ENCODE measurements at regions not wholly inside any gene's neighbourhood (a gene's known extent, or its start where the extent isn't known, plus 50 kb on each side); places are given as distances from the start of the nearest gene placed in this dataset.
A peak's percentile ranks its signal among the peaks of the same experiment; 100 is the strongest.

DNA sequence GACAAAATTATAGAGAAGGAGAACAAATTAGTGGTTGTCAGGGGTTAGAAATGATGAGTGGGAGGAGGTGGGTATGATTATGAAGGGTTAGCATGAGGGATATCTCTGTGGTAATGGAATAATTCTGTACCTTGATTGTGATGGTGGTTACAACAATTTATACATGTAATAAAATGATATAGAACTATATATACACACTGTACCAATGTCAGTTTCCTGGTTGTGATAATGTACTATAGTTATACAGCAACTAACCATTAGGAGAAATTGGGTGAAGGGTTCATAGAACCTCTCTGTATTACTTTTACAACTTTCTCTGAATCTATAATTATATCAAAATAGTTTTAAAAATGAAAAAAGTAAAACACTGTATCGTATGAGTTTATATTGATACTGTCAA is 148.1 kb downstream of the ZNF621 start:
- Histone ChIP-seq H3K4me3 (ENCODE audit: low read depth in 1 of 3, low read length in 3 of 3) (no peak overlapping the region), H3K9me3 (ENCODE audit: control insufficient read depth in 2 of 2, insufficient read depth in 1 of 2, low read depth in 1 of 2, low read length in 1 of 2) (no peaks in the 10 kb centered on the region), H3K27ac (ENCODE audit: low read depth in 1 of 3, low read length in 2 of 3) (no peak overlapping the region), H3K36me3 (ENCODE audit: control insufficient read depth in 3 of 3, insufficient read depth in 2 of 3, low read depth in 1 of 3, low read length in 3 of 3) (no peaks in the 10 kb centered on the region), H3K4me1 (ENCODE audit: control insufficient read depth in 3 of 3, insufficient read depth in 2 of 3, low read depth in 1 of 3, low read length in 2 of 3) (no peaks in the 10 kb centered on the region), H3K27me3 (ENCODE audit: control insufficient read depth in 3 of 3, insufficient read depth in 3 of 3, low read length in 3 of 3) (no peaks in the 10 kb centered on the region)
- FAIRE-seq (no peak), DNase-seq (no peak)
- 84 to 91% (median 87%) methylated on average over 1 of the region's 1 CpG for WGBS, 3 donors

- Histone ChIP-seq H3K4me1 (ENCODE audit: control insufficient read depth in 3 of 3, insufficient read depth in 2 of 3, low read depth in 1 of 3, low read length in 2 of 3) (no peaks in the 10 kb centered on the region), H3K27ac (ENCODE audit: low read depth in 1 of 3, low read length in 2 of 3) (no peak overlapping the region), H3K9me3 (ENCODE audit: control insufficient read depth in 2 of 2, insufficient read depth in 1 of 2, low read depth in 1 of 2, low read length in 1 of 2) (no peaks in the 10 kb centered on the region), H3K4me3 (ENCODE audit: low read depth in 1 of 3, low read length in 3 of 3) (no peak overlapping the region), H3K27me3 (ENCODE audit: control insufficient read depth in 3 of 3, insufficient read depth in 3 of 3, low read length in 3 of 3) (no peaks in the 10 kb centered on the region), H3K36me3 (ENCODE audit: control insufficient read depth in 3 of 3, insufficient read depth in 2 of 3, low read depth in 1 of 3, low read length in 3 of 3) (no peaks in the 10 kb centered on the region)
- no peak for FAIRE-seq
- 84 to 99% (median 89%) methylated on average over 3 of the region's 3 CpGs for WGBS, 3 donors
- no peak for DNase-seq
Observed at GRCh38 chr3:40677321-40677720, 152.6 kb downstream of the ZNF621 start.

DNA sequence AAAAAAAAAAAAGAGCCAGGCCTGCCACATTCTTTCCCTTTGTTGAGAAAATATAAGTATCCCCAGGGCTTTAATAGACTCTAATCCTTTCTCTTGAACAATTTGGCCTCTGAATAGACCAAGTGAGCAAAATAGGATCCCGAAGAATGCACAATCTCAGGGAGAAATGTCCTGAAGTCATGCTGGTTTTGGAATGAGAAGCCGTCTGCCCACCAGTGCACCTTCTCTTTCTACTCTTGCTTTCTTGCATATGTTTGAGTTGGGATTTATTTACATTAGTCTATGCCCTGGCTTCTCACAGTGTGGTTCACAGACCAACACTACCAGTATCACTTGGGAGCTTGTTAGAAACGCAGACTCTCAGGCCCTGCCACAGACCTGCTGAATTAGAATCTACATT is 153.0 kb downstream of the ZNF621 start:
- DNase-seq: no peak

GRCh38 chr3:40679290-40679689 is 154.5 kb downstream of the ZNF621 start:
- no peaks in the 10 kb centered on the region for H3K4me1 ChIP-seq (ENCODE audit: control insufficient read depth in 3 of 3, insufficient read depth in 2 of 3, low read depth in 1 of 3, low read length in 2 of 3)
- no peak overlapping the region for H3K27ac ChIP-seq (ENCODE audit: low read depth in 1 of 3, low read length in 2 of 3)
- H3K9me3 ChIP-seq (ENCODE audit: control insufficient read depth in 2 of 2, insufficient read depth in 1 of 2, low read depth in 1 of 2, low read length in 1 of 2): no peaks in the 10 kb centered on the region
- WGBS, 3 donors: 89 to 94% (median 91%) methylated on average over 4 of the region's 4 CpGs
- no peak overlapping the region for H3K4me3 ChIP-seq (ENCODE audit: low read depth in 1 of 3, low read length in 3 of 3)
- no peaks in the 10 kb centered on the region for H3K36me3 ChIP-seq (ENCODE audit: control insufficient read depth in 3 of 3, insufficient read depth in 2 of 3, low read depth in 1 of 3, low read length in 3 of 3)
- DNase-seq: no peak
- no peak for FAIRE-seq
- no peaks in the 10 kb centered on the region for H3K27me3 ChIP-seq (ENCODE audit: control insufficient read depth in 3 of 3, insufficient read depth in 3 of 3, low read length in 3 of 3)

More for the DNA sequence above, 153.0 kb downstream of the ZNF621 start:
- Histone ChIP-seq H3K27ac (ENCODE audit: low read depth in 1 of 3, low read length in 2 of 3) (no peak overlapping the region), H3K4me1 (ENCODE audit: control insufficient read depth in 3 of 3, insufficient read depth in 2 of 3, low read depth in 1 of 3, low read length in 2 of 3) (no peaks in the 10 kb centered on the region), H3K4me3 (ENCODE audit: low read depth in 1 of 3, low read length in 3 of 3) (no peak overlapping the region), H3K27me3 (ENCODE audit: control insufficient read depth in 3 of 3, insufficient read depth in 3 of 3, low read length in 3 of 3) (no peaks in the 10 kb centered on the region), H3K9me3 (ENCODE audit: control insufficient read depth in 2 of 2, insufficient read depth in 1 of 2, low read depth in 1 of 2, low read length in 1 of 2) (no peaks in the 10 kb centered on the region), H3K36me3 (ENCODE audit: control insufficient read depth in 3 of 3, insufficient read depth in 2 of 3, low read depth in 1 of 3, low read length in 3 of 3) (no peaks in the 10 kb centered on the region)
- 85 to 89% (median 89%) methylated on average over 3 of the region's 3 CpGs for WGBS, 3 donors
- FAIRE-seq: no peak

- Histone ChIP-seq H3K9me3 (ENCODE audit: control insufficient read depth in 2 of 2, insufficient read depth in 1 of 2, low read depth in 1 of 2, low read length in 1 of 2) (no peaks in the 10 kb centered on the region), H3K4me1 (ENCODE audit: control insufficient read depth in 3 of 3, insufficient read depth in 2 of 3, low read depth in 1 of 3, low read length in 2 of 3) (no peaks in the 10 kb centered on the region), H3K4me3 (ENCODE audit: low read depth in 1 of 3, low read length in 3 of 3) (no peak overlapping the region), H3K27me3 (ENCODE audit: control insufficient read depth in 3 of 3, insufficient read depth in 3 of 3, low read length in 3 of 3) (no peaks in the 10 kb centered on the region), H3K27ac (ENCODE audit: low read depth in 1 of 3, low read length in 2 of 3) (no peak overlapping the region), H3K36me3 (ENCODE audit: control insufficient read depth in 3 of 3, insufficient read depth in 2 of 3, low read depth in 1 of 3, low read length in 3 of 3) (no peaks in the 10 kb centered on the region)
- DNase-seq (peak; percentile 1 to 22), FAIRE-seq (no peak)
- 53 to 64% (median 58%) methylated on average over 3 of the region's 3 CpGs for WGBS, 3 donors
Observed at GRCh38 chr3:40680685-40681657, 156.2 kb downstream of the ZNF621 start.

DNA sequence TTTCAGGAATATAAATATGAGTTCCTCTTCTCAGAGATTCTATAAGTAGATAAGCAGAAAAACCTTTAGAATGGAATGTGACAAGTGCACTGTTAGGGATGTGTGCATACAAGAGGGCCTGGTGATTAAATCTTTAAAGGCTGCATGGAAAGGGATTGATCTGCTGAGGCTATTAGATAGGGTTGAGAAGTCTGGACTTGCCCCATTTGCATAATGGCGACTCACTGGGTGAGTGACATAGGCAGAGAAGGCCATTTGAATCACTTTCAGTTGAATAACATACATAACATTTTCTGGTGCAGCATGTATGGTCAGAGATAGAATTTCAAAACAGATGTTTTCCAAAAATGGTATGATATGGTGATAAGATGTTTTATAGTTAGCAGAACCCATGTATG is 156.9 kb downstream of the ZNF621 start:
- no peak overlapping the region for H3K27ac ChIP-seq (ENCODE audit: low read depth in 1 of 3, low read length in 2 of 3)
- no peaks in the 10 kb centered on the region for H3K9me3 ChIP-seq (ENCODE audit: control insufficient read depth in 2 of 2, insufficient read depth in 1 of 2, low read depth in 1 of 2, low read length in 1 of 2)
- DNase-seq: no peak
- 77 to 91% (median 84%) methylated on average over 1 of the region's 1 CpG for WGBS, 3 donors
- H3K4me1 ChIP-seq (ENCODE audit: control insufficient read depth in 3 of 3, insufficient read depth in 2 of 3, low read depth in 1 of 3, low read length in 2 of 3): no peaks in the 10 kb centered on the region
- H3K4me3 ChIP-seq (ENCODE audit: low read depth in 1 of 3, low read length in 3 of 3): no peak overlapping the region
- H3K36me3 ChIP-seq (ENCODE audit: control insufficient read depth in 3 of 3, insufficient read depth in 2 of 3, low read depth in 1 of 3, low read length in 3 of 3): no peaks in the 10 kb centered on the region
- no peaks in the 10 kb centered on the region for H3K27me3 ChIP-seq (ENCODE audit: control insufficient read depth in 3 of 3, insufficient read depth in 3 of 3, low read length in 3 of 3)
- FAIRE-seq: no peak

DNA sequence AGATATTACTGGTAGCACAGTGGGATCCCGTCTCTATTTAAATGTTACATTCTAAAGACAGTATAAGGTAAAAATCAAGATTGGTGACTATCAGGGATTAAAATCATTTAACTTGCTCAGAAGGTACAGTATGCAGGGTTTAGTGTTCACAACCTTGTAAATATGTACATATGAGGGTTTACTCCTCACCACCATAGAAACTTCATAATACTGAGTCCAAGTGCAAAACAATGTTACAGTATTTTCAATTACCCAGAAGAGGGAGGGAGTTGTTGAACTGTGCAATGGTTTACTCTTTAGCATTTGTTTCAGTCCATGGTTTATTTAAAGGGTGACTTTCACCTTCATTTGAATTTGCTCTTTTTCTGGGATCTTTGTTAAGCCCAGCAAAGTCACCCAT is 165.1 kb downstream of the ZNF621 start:
- no peaks in the 10 kb centered on the region for H3K27me3 ChIP-seq (ENCODE audit: control insufficient read depth in 3 of 3, insufficient read depth in 3 of 3, low read length in 3 of 3)
- no peak for DNase-seq
- no peak for FAIRE-seq
- WGBS, 3 donors: 72 to 87% (median 87%) methylated on average over 1 of the region's 1 CpG
- no peaks in the 10 kb centered on the region for H3K36me3 ChIP-seq (ENCODE audit: control insufficient read depth in 3 of 3, insufficient read depth in 2 of 3, low read depth in 1 of 3, low read length in 3 of 3)
- no peak overlapping the region for H3K4me3 ChIP-seq (ENCODE audit: low read depth in 1 of 3, low read length in 3 of 3)
- no peaks in the 10 kb centered on the region for H3K9me3 ChIP-seq (ENCODE audit: control insufficient read depth in 2 of 2, insufficient read depth in 1 of 2, low read depth in 1 of 2, low read length in 1 of 2)
- H3K4me1 ChIP-seq (ENCODE audit: control insufficient read depth in 3 of 3, insufficient read depth in 2 of 3, low read depth in 1 of 3, low read length in 2 of 3): peaks cover 0 to 2% (median 0%) of the 10 kb centered on the region in 3 donors
- H3K27ac ChIP-seq (ENCODE audit: low read depth in 1 of 3, low read length in 2 of 3): no peak overlapping the region

DNA sequence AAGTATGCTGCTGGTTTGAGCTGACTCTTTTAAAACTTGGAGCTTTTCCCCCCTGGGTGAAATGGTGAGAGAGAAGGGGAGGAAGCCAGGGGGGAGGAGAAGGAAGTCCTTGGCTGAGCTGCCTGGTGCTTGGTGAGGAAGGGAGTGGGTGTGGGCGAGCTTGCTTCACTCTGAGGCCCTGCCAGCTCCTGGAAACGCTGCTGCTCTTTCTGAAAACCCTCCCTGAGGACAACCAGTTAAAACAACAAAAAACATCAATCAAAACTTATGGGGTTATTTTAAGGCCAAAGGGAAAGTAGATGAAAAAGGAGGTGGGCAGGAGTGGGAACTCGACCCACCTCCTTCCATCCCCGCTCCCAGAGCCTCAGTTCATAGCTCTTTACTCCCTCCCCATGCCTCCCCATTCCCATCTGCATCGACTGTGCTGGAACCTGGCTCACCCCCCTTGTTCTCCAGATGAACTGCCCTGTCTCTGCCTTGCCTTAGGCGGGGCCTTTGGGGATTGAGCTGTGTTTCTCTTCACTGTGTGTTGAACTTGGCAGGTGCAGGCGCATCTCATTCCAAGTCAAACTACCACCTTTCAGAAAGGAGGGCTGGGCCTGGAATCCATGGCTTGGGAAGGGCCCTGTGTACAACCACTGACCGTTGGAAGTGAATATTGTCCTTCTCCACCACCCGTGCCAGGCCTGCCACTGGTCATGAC is 166.1 kb downstream of the ZNF621 start:
- DNase-seq (no peak), FAIRE-seq (no peak)
- Histone ChIP-seq H3K4me3 (ENCODE audit: low read depth in 1 of 3, low read length in 3 of 3) (no peak overlapping the region), H3K36me3 (ENCODE audit: control insufficient read depth in 3 of 3, insufficient read depth in 2 of 3, low read depth in 1 of 3, low read length in 3 of 3) (no peaks in the 10 kb centered on the region), H3K4me1 (ENCODE audit: control insufficient read depth in 3 of 3, insufficient read depth in 2 of 3, low read depth in 1 of 3, low read length in 2 of 3) (peaks cover 0 to 2% (median 0%) of the 10 kb centered on the region in 3 donors), H3K27me3 (ENCODE audit: control insufficient read depth in 3 of 3, insufficient read depth in 3 of 3, low read length in 3 of 3) (no peaks in the 10 kb centered on the region), H3K27ac (ENCODE audit: low read depth in 1 of 3, low read length in 2 of 3) (no peak overlapping the region), H3K9me3 (ENCODE audit: control insufficient read depth in 2 of 2, insufficient read depth in 1 of 2, low read depth in 1 of 2, low read length in 1 of 2) (no peaks in the 10 kb centered on the region)
- WGBS, 3 donors: 56 to 64% (median 58%) methylated on average over 9 of the region's 9 CpGs
